Hepatocyte (in vitro differentiated cells): ENCODE measurements at regions not wholly inside any gene's neighbourhood (a gene's known extent, or its start where the extent isn't known, plus 50 kb on each side); places are given as distances from the start of the nearest gene placed in this dataset.
"Not testable (repeated sequence)": the region's sequence is repeated elsewhere in the genome, so short reads cannot be mapped to it uniquely, and the experiment has no call there.

Experiments
- CTCF ChIP-seq: fragments of 200-600 bp; sonication (generic); IDR thresholded peaks from 2 replicates; pipeline ENCODE4 v1.5.1; 2016; ENCODE audit warnings: antibody characterized with exemption, mild to moderate bottlenecking; ENCODE audit not compliant: poor library complexity
- EZH2 ChIP-seq: fragments of 200-600 bp; sonication (generic); IDR thresholded peaks from 2 replicates; pipeline ENCODE4 v1.6.1; 2016; ENCODE audit warnings: antibody characterized with exemption, mild to moderate bottlenecking, borderline replicate concordance

GRCh38 chr16:16614484-16614883 is 235.5 kb downstream of the NPIPA7 start:
- not testable (repeated sequence) for TF ChIP-seq CTCF, EZH2
